HAP-1 (cell line): ENCODE measurements at regions not wholly inside any gene's neighbourhood (a gene's known extent, or its start where the extent isn't known, plus 50 kb on each side); places are given as distances from the start of the nearest gene placed in this dataset.

Source experiments
- DNase-seq, 2 experiments: peaks; one replicate each; pipeline ENCODE4 v3.0.0-alpha.2; 2016 to 2020; ENCODE audit warnings: low spot score in 2 of 2
- H3K27me3 ChIP-seq: fragments of 250-450 bp; sonication (Bioruptor Pico); 2 replicates; pipeline ENCODE4 v1.5.1; 2020; ENCODE audit warnings: low read depth, mild to moderate bottlenecking, moderate library complexity
- H3K36me3 ChIP-seq: fragments of 250-450 bp; sonication (Bioruptor Pico); replicated peaks from 2 replicates; pipeline ENCODE4 v1.5.1; 2020; ENCODE audit warnings: mild to moderate bottlenecking
- H3K4me1 ChIP-seq: fragments of 250-450 bp; sonication (Bioruptor Pico); 2 replicates; pipeline ENCODE4 v1.5.1; 2020; ENCODE audit warnings: mild to moderate bottlenecking
- H3K4me3 ChIP-seq: fragments of 250-450 bp; sonication (Bioruptor Pico); 2 replicates; pipeline ENCODE4 v1.5.1; 2020; ENCODE audit warnings: mild to moderate bottlenecking, moderate library complexity
- H3K9me3 ChIP-seq: fragments of 250-450 bp; sonication (Bioruptor Pico); 2 replicates; pipeline ENCODE4 v1.5.1; 2020; ENCODE audit warnings: mild to moderate bottlenecking, moderate library complexity
- in situ Hi-C: fragments of 300-500 bp; cut with MboI; formaldehyde crosslinking; loops from 3 replicates; pipeline ENCODE4 v1.14.3; 2020; ENCODE audit warnings: low sequenced_read_pairs, inconsistent platforms, mixed read lengths

DNA sequence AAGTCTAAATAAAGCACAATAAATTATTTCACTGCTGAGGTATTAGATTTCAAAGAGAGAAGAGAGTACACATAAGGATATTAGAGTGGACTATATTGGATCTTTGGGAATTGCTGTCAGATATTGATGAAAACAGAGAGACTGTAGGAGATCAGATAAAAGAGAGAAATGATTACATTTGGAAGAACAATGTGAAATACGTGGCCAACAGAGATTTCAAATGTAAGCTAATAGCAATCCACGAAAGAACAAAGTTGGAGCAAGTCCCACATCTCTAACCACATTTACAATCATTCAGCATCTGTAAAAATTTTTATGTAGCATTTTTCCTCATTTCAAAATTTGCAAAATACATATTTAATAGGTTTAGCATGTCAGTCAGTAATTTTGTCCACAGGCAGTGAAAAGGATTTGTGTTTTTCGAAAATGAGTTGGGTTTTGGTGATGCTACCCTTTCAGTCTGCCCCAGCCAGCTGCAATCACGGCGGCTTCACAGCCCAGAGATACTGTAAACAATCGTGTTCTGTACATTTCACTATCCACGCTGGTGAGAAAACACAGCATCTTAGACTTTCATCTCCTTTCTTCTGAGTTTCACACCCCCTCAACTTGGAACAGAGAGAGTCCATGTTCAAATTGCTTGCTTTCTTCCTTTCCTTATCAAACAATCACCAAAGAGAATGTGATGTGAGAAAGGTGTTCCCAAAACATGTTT, 209.1 kb upstream of the LYPLAL1 start:
- no peak for DNase-seq
- in situ Hi-C loops = no loop called here
- Histone ChIP-seq H3K9me3 (no peaks in the 10 kb centered on the region), H3K27me3 (no peaks in the 10 kb centered on the region), H3K4me1 (peaks cover 4% of the 10 kb centered on the region), H3K36me3 (no peaks in the 10 kb centered on the region), H3K4me3 (no peak overlapping the region)

DNA sequence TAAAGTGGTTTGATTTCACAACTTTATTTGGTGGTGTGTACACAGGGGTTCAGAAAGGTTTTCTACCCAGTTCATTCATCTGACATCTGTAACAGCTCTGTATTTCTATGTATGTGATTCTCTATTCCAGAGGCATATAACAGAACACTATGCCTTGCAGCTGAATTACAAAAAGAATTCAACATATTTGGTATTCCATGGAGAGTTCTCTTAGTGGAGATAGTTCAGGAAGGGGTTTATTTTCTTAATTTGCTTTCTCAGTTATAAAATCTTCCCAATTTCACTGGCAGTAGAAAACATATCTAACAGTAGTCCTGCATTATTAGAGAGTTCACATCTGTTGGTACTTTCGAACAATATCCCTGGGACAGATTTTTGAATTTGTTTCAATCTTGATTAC, 207.9 kb upstream of the LYPLAL1 start:
- H3K4me1 ChIP-seq = peaks cover 11% of the 10 kb centered on the region
- H3K4me3 ChIP-seq = no peak overlapping the region
- in situ Hi-C loops = no loop called here
- DNase-seq = no peak
- no peaks in the 10 kb centered on the region for H3K27me3 ChIP-seq
- no peaks in the 10 kb centered on the region for H3K36me3 ChIP-seq
- no peaks in the 10 kb centered on the region for H3K9me3 ChIP-seq

DNA sequence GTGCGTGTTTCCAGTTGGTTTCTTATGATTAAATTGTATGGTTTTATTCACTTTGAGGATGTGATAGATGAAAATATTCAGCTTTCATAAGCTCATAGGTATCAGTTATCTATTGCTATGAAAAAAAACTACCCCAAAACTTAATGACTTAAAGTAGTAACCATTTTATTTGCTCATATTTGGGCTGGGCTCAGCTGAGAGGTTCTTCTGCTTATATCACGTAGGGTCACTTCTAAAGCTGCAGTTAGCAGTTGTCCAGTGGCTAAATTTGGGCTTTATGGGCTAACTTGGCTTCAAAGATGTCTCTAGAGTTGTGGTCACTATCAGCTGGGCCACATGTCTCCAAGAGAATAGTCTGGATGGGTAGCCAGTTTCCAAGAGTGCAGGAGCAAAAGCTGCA, 206.4 kb upstream of the LYPLAL1 start:
- Histone ChIP-seq H3K4me1 (peaks cover 11% of the 10 kb centered on the region), H3K4me3 (no peak overlapping the region), H3K27me3 (no peaks in the 10 kb centered on the region), H3K36me3 (no peaks in the 10 kb centered on the region), H3K9me3 (no peaks in the 10 kb centered on the region)
- DNase-seq = no peak
- in situ Hi-C loops = no loop called here

DNA sequence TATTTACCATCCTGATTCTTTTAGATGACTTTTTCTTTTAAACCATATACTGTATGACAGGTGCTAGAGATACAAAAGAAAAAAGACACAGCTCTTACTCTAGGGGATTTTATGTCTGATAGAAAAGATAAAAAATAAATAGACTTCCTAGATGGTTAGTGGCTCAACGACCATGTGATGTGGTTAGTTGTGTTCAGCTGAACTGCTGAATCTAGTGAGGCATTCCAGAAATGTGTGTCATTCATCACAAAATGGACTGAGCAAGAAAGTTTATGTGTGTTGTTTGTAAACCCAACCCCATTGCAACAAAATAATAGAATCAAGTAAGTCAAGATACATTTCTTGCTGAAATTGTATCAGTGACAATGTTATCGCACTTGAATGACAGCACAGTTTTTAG, 205.8 kb upstream of the LYPLAL1 start:
- Histone ChIP-seq H3K4me1 (peaks cover 11% of the 10 kb centered on the region), H3K36me3 (no peaks in the 10 kb centered on the region), H3K4me3 (no peak overlapping the region), H3K9me3 (peaks cover 2% of the 10 kb centered on the region; the same call in 1 of the 2 replicates), H3K27me3 (no peaks in the 10 kb centered on the region)
- no peak for DNase-seq
- in situ Hi-C loops = no loop called here

DNA sequence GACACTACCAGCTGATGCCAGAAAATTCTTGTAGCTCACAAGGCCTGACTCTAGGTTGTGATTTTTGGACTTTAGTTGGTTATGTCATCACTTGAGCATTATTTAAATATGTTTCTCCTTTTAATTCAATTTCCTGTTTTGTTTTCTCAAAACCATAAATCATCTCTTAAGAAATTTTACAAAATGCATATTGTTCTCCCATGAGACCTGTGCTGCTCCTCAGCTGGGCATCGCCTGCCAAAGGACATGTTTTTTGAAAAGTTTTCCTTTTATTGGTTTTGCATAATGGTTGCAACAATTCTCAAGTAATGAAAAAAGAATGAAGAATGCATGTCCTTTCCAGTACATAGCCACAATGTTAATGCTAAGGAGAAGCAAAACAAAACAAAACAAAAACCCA, 204.7 kb upstream of the LYPLAL1 start:
- in situ Hi-C loops = no loop called here
- Histone ChIP-seq H3K27me3 (no peaks in the 10 kb centered on the region), H3K36me3 (no peaks in the 10 kb centered on the region), H3K4me1 (peaks cover 11% of the 10 kb centered on the region), H3K9me3 (peaks cover 2% of the 10 kb centered on the region; the same call in 1 of the 2 replicates), H3K4me3 (no peak overlapping the region)
- DNase-seq = no peak

DNA sequence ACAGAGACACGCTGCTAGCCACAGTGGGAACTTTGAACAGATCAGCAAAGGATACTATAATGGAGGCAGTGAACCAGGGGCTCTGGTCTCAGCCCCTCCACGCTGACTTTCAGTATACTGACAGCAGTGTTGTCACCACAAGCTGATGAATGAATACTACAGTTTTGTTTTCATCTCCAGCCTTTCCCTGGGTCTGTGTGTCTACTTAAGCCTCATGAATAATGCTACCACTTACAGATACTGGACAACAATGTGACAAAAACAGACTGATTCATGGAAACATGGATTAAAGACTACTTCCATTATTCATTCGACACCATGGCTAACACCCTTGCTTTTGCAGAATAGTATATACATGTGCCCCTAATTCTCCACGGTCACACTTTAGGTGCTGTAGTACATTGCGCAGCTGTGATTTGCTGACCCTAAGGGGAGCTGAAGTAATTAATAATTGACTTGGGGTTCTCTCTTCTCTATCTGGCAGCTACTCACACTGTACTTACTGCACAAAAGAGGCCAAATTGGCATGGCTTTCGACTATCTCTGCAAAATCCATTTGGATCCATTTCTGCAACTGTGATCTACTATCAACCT, 203.2 kb upstream of the LYPLAL1 start:
- H3K27me3 ChIP-seq = no peaks in the 10 kb centered on the region
- peak in 1 of 2 experiments; percentile 30 for DNase-seq
- H3K9me3 ChIP-seq = peaks cover 2% of the 10 kb centered on the region; the same call in 1 of the 2 replicates
- no peak overlapping the region for H3K4me3 ChIP-seq
- H3K36me3 ChIP-seq = no peaks in the 10 kb centered on the region
- in situ Hi-C loops = no loop called here
- peaks cover 11% of the 10 kb centered on the region for H3K4me1 ChIP-seq

DNA sequence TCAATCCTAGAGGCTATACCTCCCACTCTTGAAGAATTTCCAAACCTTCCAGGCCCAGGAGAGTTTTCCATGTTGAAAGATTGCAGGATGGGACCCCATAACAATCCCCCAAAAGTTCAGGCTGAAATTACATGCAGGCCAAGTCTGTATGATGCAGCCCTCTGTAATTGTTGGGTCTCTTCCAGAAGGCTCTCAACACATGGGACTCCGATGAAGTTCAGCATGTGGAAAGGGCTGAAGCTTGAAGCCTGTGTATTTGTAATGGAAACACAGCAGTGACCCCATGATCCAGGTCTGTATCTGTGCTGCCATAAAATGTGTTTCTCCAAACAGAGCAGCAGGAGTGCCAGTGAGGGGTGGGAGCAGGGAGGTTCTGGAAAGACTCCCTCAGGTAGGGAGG, 202.5 kb upstream of the LYPLAL1 start:
- in situ Hi-C loops = no loop called here

DNA sequence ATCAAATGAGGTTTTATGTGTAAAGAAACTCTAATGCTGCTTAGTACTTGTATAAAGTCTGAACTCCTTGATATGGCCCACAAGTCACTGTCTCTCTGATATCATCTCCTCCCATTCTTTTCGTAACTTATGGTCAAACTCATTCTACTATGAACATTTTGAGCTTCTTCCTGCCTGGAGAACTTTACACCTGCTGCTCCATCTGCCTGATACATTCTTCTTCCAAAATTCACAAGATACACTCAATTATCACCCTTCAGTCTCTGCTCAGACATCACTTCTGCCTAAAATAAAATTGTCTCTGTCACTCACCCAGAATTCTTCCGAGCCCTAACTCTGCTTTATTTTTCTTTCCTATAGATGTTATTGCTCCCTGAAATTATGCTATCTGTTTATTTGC, 192.8 kb upstream of the LYPLAL1 start:
- Histone ChIP-seq H3K27me3 (no peaks in the 10 kb centered on the region), H3K36me3 (no peaks in the 10 kb centered on the region), H3K4me3 (no peak overlapping the region), H3K9me3 (no peaks in the 10 kb centered on the region), H3K4me1 (no peaks in the 10 kb centered on the region)
- DNase-seq = no peak
- in situ Hi-C loops = no loop called here

More for the DNA sequence above, 202.5 kb upstream of the LYPLAL1 start:
- no peak overlapping the region for H3K4me3 ChIP-seq
- DNase-seq = no peak
- no peaks in the 10 kb centered on the region for H3K27me3 ChIP-seq
- peaks cover 2% of the 10 kb centered on the region; the same call in 1 of the 2 replicates for H3K9me3 ChIP-seq
- peaks cover 11% of the 10 kb centered on the region for H3K4me1 ChIP-seq
- no peaks in the 10 kb centered on the region for H3K36me3 ChIP-seq

DNA sequence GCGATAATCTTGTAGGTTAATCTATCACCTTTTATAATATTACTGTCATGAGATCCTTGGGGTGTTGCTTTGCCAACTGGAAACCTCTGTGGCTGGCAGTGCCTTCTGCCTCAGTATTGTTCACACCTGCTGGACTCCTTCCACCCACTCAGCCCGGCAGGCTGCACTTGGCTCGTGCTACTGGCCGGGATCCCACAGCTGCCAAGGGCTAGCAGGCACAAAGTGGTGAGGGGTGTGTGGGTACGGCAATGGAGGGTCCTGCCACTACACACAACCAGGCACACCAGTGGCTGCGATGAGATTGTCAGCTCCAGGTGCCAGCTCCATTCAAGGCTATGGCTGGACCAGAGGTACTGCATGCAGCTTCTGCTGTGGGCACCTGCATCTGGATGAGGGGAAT, 191.2 kb upstream of the LYPLAL1 start:
- Histone ChIP-seq H3K4me3 (no peak overlapping the region), H3K36me3 (no peaks in the 10 kb centered on the region), H3K27me3 (no peaks in the 10 kb centered on the region), H3K9me3 (no peaks in the 10 kb centered on the region), H3K4me1 (no peaks in the 10 kb centered on the region)
- no peak for DNase-seq
- in situ Hi-C loops = no loop called here

DNA sequence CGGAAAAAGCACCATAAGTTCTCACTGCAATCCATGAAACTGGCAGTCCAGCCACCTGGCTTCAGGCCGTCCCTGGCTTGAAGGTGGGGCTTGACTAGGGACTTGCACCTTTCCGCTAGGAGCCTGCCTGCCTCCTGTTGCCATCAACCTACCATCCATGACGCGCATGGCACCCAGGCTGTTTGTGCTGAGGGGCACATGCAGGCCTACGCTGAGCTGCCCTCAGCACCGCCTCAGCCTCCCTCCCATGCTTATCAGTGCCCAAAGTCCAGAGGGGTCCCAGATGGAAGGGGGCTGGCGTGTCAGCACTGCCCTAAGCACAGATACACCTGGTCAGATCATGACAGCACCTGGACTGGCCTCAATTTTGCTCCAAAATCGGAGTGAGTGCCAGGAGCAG, 190.2 kb upstream of the LYPLAL1 start:
- Histone ChIP-seq H3K36me3 (no peaks in the 10 kb centered on the region), H3K27me3 (no peaks in the 10 kb centered on the region), H3K9me3 (0 out of 2 replicates have a peak, but pooled peaks cover under 1% of the 10 kb centered on the region), H3K4me3 (no peak overlapping the region), H3K4me1 (no peaks in the 10 kb centered on the region)
- in situ Hi-C loops = no loop called here
- no peak for DNase-seq

DNA sequence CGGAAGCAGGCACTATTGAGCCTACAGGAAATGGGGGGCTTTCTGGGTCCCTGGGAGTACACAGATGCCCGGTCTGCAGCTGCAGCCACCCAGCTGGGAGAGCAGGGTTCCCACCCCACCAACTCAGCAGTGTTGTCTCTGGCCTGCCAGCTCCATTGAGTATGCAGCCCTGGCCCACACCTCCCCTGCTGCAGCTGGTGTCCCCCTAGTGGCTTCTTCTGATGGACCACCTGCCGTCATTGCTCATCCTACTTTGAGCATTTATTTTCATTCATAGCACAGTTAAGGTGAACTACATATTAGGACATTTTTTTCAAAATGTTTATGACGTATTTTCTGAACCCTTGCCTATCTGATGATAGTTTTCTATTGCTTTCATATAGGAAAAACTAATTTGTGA, 189.8 kb upstream of the LYPLAL1 start:
- peak in 1 of 2 experiments; percentile 38 for DNase-seq
- Histone ChIP-seq H3K4me3 (no peak overlapping the region), H3K27me3 (no peaks in the 10 kb centered on the region), H3K4me1 (no peaks in the 10 kb centered on the region), H3K36me3 (no peaks in the 10 kb centered on the region), H3K9me3 (0 out of 2 replicates have a peak, but pooled peaks cover 2% of the 10 kb centered on the region)
- in situ Hi-C loops = no loop called here

DNA sequence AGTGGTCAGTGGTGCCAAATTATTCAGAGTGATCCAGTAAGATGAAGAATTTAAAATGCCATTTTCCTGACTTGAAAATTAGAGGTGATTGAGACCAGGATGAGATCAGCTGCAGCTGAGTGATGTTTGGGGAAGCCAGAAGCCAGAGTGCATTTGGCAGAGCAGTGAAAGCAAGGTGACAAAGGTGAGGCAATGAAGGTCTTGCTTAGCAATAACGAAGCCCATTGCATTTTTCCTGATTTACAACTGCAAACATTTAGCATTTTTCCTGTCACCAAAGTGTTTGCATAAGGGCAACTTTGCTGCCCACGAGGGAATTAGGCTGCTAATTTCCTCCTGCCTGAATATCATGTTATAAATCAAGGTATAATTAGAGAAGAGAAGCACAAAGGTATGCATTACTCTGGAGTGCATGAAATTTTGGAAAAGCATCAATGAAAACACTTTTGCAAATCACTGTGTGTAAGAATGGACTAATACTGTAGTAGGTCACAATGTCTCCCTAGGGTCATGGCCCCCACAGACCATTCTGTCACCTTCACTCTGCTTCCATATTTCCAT, 188.2 kb upstream of the LYPLAL1 start:
- in situ Hi-C loops = no loop called here
- Histone ChIP-seq H3K9me3 (0 out of 2 replicates have a peak, but pooled peaks cover 2% of the 10 kb centered on the region), H3K4me3 (no peak overlapping the region), H3K27me3 (no peaks in the 10 kb centered on the region), H3K36me3 (no peaks in the 10 kb centered on the region), H3K4me1 (no peaks in the 10 kb centered on the region)
- DNase-seq = no peak

DNA sequence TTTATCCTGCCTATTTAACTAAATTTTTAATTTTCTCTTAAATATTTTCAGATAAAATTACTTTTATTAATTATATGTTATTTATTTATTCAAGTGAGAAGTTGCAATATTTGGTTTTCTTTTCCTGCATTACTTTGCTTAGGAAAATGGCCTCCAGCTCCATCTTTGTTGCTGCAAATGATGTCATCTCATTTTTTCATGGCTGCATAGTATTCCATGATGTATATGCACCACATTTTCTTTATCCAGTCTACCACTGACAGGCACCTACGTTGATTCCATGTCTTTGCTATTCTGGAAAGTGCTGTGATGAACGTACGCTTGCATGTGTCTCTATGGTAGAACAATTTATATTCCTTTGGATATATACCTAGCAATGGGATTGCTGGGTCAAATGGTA, 186.9 kb upstream of the LYPLAL1 start:
- Histone ChIP-seq H3K4me3 (no peak overlapping the region), H3K27me3 (no peaks in the 10 kb centered on the region), H3K4me1 (no peaks in the 10 kb centered on the region), H3K36me3 (no peaks in the 10 kb centered on the region), H3K9me3 (0 out of 2 replicates have a peak, but pooled peaks cover 2% of the 10 kb centered on the region)
- in situ Hi-C loops = no loop called here
- DNase-seq = no peak

DNA sequence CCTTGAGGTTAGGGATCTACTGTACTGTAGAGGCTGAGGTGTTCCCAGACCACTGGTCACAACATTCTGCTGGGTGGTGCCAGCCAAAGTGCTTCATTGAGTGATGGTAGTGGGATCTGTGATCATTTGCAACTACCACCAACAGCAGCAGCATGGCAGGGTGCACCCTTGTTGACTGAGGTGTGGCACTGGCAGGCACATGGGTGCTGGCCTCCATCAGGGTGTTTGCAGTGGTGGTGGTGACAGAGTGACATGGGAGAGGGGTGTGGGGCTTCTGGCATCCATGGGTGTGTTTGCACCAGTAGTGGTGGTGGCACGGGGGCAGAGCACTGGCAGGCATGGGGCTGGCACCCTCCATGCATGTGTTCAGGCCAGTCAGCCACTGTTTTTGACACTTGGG, 183.7 kb upstream of the LYPLAL1 start:
- no peaks in the 10 kb centered on the region for H3K36me3 ChIP-seq
- 0 out of 2 replicates have a peak, but pooled peaks cover 2% of the 10 kb centered on the region for H3K9me3 ChIP-seq
- H3K4me1 ChIP-seq = no peaks in the 10 kb centered on the region
- no peaks in the 10 kb centered on the region for H3K27me3 ChIP-seq
- no peak overlapping the region for H3K4me3 ChIP-seq
- no peak for DNase-seq
- in situ Hi-C loops = no loop called here
